Colon (tissue), 2 donors: ENCODE measurements at regions not wholly inside any gene's neighbourhood (a gene's known extent, or its start where the extent isn't known, plus 50 kb on each side); places are given as distances from the start of the nearest gene placed in this dataset.

Experiments used
- FAIRE-seq: peaks from 2 replicates; lab custom pipeline; 2012; peaks lifted over from hg19 to GRCh38; lab: Jason Lieb, UNC
- donor health status: control.
- donor health status: control.

GRCh38 chr10:85231534-85232270 lies 903.3 kb downstream of the CCSER2 start:
- FAIRE-seq: no peak

GRCh38 chr10:85235258-85235657 lies 906.9 kb downstream of the CCSER2 start:
- no peak for FAIRE-seq

GRCh38 chr10:85238676-85239075 lies 910.3 kb downstream of the CCSER2 start:
- no peak for FAIRE-seq

- no peak for FAIRE-seq
These were observed 921.9 kb downstream of the CCSER2 start for GRCh38 chr10:85250304-85250703.

GRCh38 chr10:85256481-85256880 lies 928.1 kb downstream of the CCSER2 start:
- no peak for FAIRE-seq

GRCh38 chr10:85259908-85260307 lies 931.5 kb downstream of the CCSER2 start:
- FAIRE-seq: no peak

GRCh38 chr10:85262992-85263391 lies 934.6 kb downstream of the CCSER2 start:
- no peak for FAIRE-seq

GRCh38 chr10:85265121-85265520 lies 936.7 kb downstream of the CCSER2 start:
- no peak for FAIRE-seq

- FAIRE-seq: no peak
These were observed 938.4 kb downstream of the CCSER2 start for GRCh38 chr10:85266808-85267207.

GRCh38 chr10:85280014-85280413 lies 951.6 kb downstream of the CCSER2 start:
- FAIRE-seq: no peak

- FAIRE-seq: no peak
These were observed 956.7 kb downstream of the CCSER2 start for GRCh38 chr10:85284778-85285770.

- FAIRE-seq: no peak
These were observed 965.1 kb downstream of the CCSER2 start for GRCh38 chr10:85293483-85293882.

GRCh38 chr10:85311613-85312337 lies 983.4 kb downstream of the CCSER2 start:
- no peak for FAIRE-seq

GRCh38 chr10:85315657-85316056 lies 987.3 kb downstream of the CCSER2 start:
- no peak for FAIRE-seq

- FAIRE-seq: no peak
These were observed 987.9 kb downstream of the CCSER2 start for GRCh38 chr10:85316276-85316675.

GRCh38 chr10:85317827-85318226 lies 989.4 kb downstream of the CCSER2 start:
- FAIRE-seq: no peak

- FAIRE-seq: no peak
These were observed 990.7 kb downstream of the CCSER2 start for GRCh38 chr10:85318809-85319807.

- FAIRE-seq: no peak
These were observed 991.4 kb downstream of the CCSER2 start for GRCh38 chr10:85319826-85320225.

- FAIRE-seq: no peak
These were observed 1005.2 kb downstream of the CCSER2 start for GRCh38 chr10:85333594-85333993.

- FAIRE-seq: no peak
These were observed 1004.2 kb downstream of the GRID1 start for GRCh38 chr10:85362401-85362800.
